GM21423 (cell line): ENCODE measurements at regions not wholly inside any gene's neighbourhood (a gene's known extent, or its start where the extent isn't known, plus 50 kb on each side); places are given as distances from the start of the nearest gene placed in this dataset.

ENCODE experiments used
- ATAC-seq: cut with Tn5 transposase; IDR thresholded peaks from one replicate; pipeline ENCODE4 v1.9.1; 2021; ENCODE audit warnings: mild to moderate bottlenecking, moderate library complexity; ENCODE audit not compliant: unreplicated experiment

DNA sequence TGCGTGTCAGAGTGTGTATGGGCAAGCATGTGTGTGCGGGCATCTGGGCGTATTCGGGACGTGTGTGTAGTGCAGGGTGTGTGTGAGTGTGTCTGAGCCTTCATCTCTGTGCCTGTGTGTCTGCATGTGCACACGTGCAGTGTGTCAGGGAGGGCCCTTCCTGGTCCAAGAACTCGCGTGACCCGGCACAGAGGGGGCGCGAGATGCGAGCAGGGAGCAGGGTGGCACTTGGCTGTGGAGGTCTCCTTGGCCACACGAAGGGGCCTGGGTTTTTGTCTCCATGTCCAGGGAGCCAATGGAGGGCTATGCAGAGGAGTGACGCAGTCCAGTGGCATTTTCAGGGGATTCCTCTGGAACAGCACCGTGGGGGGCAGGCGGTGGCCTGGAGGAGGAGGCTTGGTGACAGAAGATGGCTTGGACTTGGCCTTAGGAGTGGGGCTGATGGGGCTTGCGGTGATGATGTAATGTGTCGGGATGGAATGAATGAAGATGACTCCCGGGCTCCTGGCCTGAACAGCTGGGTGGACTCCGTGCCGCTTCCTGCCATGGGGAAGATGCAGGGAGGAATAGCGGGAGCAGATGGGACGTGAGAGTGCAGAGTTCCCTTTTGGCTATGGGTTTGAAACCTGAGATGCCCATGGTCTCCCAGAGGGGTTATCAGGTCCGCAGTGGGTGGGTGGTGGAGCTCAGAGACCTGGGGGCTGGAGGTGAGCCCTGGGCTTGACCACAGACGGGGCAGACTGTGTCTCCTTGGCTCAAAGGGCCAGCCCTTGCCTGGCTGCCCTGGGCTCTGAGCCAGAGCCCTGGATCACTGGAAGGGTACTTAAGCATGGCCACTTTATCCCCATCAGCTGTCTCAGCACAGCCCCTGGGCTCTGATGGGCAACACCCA is 208.3 kb downstream of the PHETA1 start:
- no peak for ATAC-seq

DNA sequence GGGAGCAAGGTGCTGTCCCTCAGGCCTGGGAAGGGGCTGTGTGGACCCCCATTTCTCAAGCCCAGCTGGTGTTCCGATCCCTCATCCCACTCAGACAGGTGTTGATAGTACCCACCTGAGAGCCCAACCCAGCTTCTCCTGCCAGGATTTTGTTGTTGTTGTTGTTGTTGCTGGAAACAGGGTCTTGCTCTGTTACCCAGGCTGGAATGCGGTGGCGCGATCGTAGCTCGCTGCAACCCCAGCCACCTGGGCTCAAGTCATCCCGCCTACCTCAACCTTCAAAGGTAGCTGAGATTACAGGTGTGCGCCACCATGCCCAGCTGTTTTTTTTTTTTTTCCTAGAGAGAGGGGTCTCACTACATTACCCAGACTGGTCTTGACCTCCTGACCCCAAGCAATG is 209.9 kb downstream of the PHETA1 start:
- ATAC-seq: no peak

DNA sequence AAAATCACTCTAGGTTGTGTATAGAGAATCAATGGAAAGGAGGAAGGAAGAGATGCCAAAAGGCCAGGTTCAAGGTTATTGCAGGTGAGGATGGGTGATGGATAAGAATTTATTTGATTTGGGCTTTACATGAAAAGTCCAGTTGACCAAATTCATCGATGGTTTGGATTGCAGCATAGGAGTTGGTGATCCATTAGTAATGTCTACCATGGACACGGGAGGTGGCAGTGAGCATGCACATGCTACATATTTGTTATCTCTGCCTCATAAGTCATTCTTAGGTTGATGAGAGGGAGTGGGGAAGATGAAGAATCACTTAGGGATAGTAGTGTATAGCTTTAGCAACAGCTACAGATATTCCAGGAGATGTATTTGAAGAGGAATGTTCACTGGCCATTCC is 211.4 kb downstream of the PHETA1 start:
- no peak for ATAC-seq

DNA sequence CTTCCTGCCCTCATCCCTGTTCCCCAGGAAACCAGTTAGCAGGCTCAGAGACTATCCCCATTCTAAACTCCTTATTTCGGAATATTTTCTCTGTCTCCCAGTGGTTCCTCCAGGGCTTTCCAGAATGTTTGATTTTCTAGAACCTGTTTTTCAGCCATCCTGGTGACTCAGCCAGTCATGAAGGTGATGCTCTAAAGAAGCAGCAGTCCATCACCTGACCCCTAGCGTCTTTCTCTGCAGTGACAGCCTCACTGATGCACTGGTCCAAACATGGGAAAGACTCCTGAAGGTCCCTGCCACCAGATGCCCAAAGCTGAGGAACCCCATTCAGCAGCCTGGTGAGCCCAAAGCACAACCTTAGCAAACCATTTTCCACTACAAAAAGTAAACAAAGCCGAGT is 212.6 kb downstream of the PHETA1 start:
- ATAC-seq: no peak

DNA sequence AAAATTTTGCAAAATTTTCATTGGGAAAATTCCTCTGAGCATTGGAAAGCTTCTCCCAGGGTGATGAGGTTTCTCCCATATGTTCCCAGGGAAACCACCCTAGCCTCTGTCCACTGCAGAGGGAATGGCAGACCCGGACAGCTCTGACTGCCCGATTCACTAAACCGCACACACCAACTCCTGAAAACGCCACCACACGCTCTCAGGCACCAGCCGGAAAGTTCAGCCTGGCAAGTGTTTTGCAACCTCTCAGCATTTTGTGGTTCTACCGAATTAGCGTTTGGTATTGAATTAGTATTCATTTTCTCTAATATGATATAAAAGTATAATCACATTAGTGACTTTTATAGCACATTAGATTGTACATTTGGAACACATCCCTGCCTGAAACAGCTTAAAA is 213.4 kb downstream of the PHETA1 start:
- ATAC-seq: no peak

DNA sequence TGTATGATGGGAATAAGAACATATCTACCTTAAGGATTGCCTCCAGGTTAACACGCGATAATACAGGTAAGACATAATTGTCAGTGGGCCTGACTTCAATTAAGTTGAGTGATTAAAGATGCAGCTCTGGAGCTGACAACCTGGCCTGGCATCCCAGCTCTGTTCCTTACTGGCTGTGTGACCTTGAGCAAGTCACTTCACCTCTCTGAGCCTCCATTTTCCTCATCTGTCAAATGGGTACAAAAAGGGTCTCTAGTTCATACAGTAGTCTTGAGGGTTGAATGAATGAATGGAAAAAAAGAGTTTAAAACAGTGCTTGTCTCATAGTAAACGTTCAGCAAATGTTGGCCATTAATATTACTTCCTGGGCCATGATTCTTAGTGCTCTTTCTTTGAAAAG is 213.9 kb downstream of the PHETA1 start:
- ATAC-seq: no peak

DNA sequence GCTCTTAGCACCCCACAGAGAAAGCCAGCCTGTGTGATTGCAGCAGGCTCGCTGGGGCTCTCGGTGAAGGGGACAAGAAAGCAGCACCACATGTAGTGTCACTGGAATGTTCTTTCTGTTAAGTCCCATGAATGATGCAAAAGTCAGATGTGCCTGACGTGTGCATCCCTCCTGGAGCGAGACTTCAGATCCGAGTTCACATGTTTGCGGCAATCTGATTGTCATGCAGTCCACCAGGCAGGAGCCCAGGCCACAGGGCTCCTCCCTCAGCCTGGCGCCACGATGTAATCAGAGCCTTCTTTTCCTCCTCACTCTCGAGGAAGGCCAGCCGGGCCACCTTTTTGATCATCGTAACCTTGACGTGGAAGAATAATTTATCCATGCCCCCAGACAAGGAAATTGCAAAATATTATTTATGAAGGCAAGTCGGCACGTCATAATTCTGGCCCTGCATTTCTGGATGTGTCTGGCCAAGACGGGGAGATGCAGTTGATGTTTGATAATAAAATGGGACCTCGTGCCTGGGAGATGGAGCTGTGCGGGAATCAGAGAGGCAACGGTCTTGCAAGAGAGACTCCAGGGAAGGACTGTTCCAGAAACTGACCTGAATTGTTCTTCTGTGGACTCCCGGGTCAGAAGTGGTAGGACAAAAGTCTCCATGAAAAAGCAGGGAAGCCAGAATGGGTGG is 214.6 kb downstream of the PHETA1 start:
- ATAC-seq: no peak

DNA sequence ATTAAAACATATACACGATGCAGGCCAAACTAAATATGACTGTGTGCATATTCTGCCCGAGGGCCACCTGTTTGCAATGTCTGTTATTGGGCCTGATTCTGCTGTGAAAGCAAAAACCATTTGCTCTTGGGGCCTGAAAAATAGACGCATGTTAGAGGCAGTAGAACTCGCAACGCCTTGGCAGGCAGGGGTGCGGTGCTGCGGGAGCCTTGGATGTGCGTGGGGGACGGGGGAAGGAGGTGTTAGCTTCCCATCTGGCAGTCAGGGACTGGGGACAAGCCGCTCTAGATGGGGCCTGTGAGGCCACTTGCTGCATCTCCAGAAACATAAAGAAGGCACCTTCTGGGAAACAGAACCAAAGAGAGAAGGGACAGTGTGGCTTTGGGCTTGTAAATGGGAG is 216.3 kb downstream of the PHETA1 start:
- ATAC-seq: no peak

DNA sequence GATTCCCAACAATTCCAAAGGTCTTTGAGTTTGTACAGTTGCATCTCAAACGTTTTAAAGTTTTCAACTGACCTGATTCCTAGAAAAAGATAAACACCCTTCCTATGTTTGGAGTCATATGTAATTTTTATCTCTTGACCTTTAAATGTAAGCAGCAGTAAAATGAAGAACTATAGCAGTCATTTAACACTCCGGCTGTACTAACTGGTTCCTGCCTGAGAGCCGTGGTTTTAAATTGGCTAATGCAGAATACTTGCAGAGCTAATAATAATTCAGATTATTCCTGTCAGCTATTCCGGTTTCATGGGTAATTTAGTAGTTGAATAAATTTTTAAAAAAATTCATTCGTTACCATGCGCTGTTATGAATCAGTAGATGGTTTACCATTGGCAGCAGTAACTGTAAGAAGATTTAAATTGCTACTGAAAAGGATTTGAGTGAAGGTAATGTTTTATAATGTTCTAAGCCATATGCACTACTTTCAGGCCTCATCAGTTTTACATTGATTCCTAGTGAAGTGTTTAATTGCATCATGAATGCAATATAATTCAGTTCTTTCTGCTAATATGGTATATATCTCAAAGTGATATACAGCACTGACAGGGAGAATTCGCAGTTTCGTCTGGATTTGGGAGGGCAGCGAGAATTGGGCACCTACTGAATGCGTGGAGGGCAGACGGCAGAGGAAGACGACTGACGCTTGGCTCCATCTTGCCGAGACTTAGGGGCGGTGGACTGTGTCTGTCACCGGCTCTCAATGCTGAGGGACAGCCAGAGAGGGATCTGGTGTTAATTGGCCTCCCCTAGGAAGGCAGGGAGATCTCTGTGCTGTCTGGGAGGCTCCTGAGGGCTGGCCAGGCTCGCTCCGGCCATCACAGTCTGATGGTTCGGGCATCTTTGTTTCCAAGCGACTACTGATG is 217.7 kb downstream of the PHETA1 start:
- no peak for ATAC-seq

DNA sequence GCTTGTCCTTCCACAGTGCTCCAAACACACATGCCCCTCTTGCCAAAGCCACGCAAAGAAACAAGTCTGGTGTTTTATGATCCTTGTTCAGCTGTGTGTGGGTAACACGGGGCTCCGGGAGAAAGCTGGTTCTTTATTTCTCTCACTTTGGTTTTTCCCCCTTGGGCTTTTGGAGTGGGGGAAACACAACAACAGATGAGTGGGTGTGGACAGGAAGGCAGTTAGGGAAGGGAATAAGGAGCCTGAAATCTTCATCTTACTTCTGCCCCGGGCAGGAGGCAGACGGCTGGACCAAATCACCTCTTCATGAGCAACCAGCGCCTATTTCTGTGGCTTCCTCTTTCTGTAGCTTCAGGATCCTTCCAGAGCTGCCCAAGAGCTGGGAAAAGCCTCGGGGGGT is 218.5 kb downstream of the PHETA1 start:
- no peak for ATAC-seq

DNA sequence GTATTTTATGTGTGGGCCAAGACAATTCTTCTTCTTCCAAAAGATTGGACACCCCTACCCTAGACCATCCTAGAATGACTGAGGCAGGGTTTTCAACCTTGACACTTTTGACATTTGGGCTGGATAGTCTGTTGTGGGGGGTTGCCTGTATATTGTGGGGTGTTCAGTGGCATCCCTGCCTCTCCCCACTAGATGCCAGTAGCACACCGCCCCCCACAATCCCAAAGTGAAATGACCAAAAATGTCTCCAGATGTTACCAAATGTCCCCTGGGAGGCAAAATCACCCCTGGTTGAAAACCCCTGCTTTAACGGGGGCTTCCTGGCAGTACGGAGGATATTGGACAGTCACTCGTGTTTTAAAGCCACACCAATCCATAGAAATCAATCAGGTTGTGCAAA is 219.6 kb downstream of the PHETA1 start:
- no peak for ATAC-seq

DNA sequence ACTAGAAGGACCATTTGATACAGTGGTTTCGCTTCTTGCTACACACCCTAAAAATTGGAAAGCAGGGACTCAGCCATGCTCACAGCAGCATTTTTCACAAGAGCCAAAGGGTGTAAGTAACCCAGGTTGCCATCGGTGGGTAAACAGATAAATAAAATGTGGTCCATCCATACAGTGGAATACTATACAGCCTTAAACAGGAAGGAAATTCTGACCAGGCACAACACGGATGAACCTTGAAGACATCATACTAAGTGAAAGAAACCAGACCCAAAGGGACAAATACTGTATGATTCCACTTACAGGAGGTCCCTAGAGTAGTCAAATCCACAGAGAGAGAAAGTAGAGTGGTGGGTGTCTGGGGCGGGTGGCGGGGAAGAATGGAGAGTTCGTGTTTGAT is 220.9 kb downstream of the PHETA1 start:
- ATAC-seq: no peak

DNA sequence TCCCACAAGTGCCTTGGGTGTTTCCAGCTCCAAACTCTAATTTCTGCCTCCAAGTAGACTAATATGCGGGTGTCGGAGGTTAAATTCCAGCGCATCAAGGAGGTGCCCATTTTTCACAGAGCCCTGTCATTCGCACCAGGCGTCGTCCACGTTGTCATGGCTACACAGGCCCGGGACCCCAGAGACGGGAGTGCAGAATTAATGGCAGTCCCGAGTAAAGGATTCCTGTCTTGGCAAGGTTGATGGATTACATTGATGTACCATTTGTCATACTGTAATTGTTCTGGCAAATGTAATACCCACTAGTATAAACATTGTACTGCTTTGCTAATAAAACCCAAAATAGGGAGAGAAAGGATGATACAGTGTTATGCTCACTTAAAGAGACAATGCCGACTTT is 222.9 kb upstream of the MYL2 start:
- ATAC-seq: no peak

DNA sequence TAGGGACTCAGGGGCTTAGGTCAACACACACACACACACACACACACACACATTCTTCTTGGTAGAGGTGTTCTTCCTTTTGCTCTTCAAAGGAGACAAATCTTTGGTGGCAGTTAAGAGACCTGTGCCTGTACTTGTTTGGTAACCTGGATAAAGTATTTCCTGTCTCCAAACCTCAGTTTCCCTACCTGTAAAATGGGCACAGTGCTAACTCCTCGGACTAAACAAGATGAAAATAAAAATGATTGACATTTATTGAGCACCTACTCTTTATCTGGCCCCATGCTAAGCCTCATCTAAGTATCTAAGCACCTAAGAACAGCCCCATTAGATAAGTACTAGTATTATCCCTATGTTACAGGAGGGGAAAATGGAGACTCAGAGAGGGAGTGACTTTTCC is 220.8 kb upstream of the MYL2 start:
- ATAC-seq: no peak

DNA sequence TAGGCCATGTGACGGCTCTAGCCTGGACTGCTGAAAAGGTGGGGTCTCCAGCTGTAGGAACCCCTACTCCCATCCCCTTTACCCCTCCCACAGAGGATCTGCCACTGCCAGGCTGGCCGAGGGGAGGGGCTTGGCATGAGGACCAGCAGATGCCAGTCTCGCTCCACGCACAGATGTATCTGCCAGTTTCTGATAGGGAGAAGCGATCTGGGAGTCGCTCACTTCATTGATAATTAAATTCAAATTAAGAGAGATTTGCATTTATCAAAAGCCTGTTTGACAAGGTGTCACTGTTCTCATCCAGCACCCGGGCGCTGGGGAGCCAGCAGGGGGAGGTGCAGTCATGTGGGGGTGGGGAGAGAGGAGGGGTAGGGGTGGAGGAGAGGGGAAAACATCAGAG is 217.6 kb upstream of the MYL2 start:
- no peak for ATAC-seq

DNA sequence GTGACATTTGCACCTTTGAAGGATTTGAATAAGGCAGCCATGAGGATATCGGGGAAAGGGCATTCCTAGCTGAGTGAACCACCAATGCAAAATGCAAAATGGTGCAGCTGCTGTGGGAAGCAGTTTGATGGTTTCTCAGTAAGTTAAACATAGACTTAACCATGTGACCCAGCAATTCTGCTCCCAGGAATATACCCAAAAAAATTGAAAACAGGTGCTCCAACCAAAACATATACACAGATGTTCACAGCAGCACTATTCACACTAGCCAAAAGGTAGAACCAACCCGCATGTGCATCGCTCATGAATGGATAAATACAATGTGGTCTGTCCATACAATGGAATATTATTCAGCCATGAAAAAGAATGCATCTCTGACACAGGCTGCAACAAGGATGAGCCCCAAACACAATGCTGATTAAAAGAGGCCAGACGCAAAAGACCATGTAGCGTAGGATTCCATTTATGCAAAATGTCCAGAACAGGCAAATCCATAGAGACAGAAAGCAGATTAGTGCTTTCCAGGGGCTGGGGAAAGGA is 215.0 kb upstream of the MYL2 start:
- no peak for ATAC-seq

DNA sequence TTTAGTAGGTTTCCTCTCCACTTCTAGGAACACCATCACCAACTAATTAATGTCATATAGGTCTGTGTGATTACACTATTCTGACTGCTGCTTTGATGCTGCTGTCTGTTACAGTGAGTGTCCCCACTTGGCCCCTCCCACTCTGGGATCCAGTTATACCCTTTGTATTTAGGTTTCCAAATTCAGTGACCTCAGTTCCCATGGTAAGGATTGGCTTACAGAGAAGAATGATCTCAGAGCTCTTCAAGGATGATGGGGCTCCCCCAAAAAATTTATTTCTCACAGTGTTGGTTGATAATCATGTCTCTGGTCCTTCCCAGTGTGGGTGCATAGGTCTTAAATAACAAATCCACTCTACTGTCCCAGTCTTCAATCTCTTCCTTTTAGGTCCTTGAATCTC is 210.0 kb upstream of the MYL2 start:
- ATAC-seq: no peak

DNA sequence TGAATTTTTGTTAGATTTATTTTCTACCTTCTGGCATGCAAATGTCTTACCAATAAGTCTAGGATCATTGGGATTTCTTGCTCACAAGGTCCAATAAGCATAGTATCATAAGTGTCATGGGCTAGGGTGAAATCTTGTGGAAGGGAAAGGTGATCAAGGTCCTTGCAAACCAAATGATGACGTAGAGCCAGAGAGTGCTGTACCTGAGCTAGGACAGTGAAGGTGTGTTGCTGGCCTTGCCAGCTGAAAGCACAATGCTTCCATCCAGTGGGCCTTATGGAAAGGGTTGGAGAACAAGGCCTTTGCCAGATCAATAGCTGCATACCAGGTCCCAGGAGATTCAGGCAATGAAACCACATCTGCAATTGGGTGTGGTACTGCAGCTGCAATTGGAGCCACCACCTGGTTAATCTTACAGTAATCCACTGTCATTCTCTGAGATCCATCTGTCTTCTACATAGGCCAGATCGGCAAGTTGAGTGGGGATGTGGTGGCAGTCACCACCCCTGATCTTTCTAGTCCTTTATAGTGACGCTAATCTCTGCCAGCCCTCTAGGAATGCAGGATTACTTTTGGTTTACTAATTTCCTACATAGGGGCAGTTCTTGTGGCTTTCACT is 208.9 kb upstream of the MYL2 start:
- ATAC-seq: no peak

DNA sequence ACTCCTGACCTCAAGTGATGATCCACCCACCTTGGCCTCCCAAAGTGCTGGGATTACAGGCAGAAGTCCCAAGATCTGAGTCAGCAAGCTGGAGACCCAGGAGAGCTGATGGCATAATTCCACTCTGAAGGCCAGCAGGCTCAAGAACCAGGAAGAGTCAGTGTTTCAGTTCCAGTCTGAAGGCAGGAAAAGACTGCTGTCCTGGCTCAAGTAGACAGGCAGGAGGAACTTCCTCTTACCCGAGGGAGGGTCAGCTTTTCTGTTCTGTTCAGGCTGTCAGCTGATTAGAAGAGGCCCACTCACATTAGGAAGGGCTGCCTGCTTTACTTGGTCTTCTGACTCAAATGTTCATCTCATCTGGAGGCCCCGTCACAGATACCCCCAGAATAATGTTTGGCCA is 206.0 kb upstream of the MYL2 start:
- ATAC-seq: no peak

DNA sequence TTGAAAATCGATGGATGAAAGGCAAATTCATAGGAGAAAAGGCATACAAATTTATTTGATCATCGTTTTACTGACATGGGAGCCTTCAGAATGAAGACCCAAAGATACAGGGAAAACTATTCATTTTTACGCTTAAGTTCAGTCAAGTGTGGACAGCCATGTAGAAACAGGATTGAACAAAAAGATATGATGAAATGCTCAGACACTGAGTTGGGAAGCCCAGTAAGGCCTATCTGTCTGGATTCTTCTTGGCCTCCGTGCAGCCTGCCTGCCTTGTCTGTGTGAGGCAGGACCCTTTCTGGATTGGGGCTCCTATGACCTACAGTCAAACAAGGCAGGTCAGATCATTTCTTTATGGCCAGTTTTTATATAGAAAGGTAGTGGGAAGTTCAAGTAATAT is 203.8 kb upstream of the MYL2 start:
- no peak for ATAC-seq

DNA sequence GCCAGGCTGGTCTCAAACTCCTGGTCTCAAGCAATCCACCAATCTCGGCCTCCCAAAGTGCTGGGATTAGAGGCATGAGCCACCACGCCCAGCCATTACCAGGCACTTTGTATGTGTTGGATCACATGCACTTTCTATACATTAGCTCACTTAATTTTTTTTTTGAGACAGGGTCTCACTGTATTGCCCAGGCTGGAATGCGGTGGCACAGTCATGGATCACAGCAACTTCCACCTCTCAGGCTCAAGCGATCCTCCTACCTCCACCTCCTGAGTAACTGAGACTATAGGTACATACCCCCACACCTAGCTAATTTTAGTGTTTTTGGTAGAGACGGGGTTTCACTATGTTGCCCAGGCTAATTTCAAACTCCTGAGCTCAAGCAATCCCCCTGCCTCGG is 203.0 kb upstream of the MYL2 start:
- ATAC-seq: no peak
